Heart left ventricle (tissue), 13 donors: ENCODE measurements at regions not wholly inside any gene's neighbourhood (a gene's known extent, or its start where the extent isn't known, plus 50 kb on each side); places are given as distances from the start of the nearest gene placed in this dataset.
A peak's percentile ranks its signal among the peaks of the same experiment; 100 is the strongest.

ENCODE experiments used
- CTCF ChIP-seq, 12 donors: fragments of 200-600 bp; sonication (generic) in 4 of 12; IDR thresholded peaks; one replicate each; pipeline versions ENCODE4 v1.5.0 to v1.8.0; 2018 to 2022; ENCODE audit warnings: antibody characterized with exemption in 12 of 12, mild to moderate bottlenecking in 5 of 12
- POLR2A ChIP-seq, 2 donors: fragments of 450-650 bp; IDR thresholded peaks; one replicate each; pipeline ENCODE4 v1.6.1; 2017; ENCODE audit warnings: antibody characterized with exemption in 2 of 2, mild to moderate bottlenecking in 2 of 2, moderate library complexity in 2 of 2
- donor health status: ischemic (EF 13 %, LVEDD 7.1; RV severe dilation, severe dysfunction).
- donor health status: DM: no; HTN: yes; CAD: no.
- donor health status: DM: no; HTN: no; CAD: no.
- donor health status: ischemic (EF 25% LVEDD 6.9; RV normal size, moderate dysfunction).
- donor health status: ischemic (EF 25% LVEDD 5.7; RV mildly dilated, moderate dysfunction).
- donor health status: ischemic (EF 35%, LVEDD 5.7; RV mildly dilated, moderate dysfunction).
- donor health status: nonischemic (EF 11% LVEDD 7.7; RV severe dilation, severe dysfunction).
- donor health status: DM: yes; HTN: yes; CAD: no.
- donor health status: PGD.
- donor health status: ischemic (EF 29% LVEDD 5.4; RV normal size, mild dysfunction).
- donor health status: nonischemic (EF 23%, LVEDD 6.1; RV moderate dilation, normal function).

GRCh38 chr9:3732077-3733038 is 206.6 kb upstream of the RFX3 start:
- TF ChIP-seq POLR2A (IDR thresholded peaks at IDR 0.05) = no peak
- peak; percentile 57 to 78 (median 72) for TF ChIP-seq CTCF (IDR thresholded peaks at IDR 0.05)
